Muscle of leg (tissue), 3 donors: ENCODE measurements at regions not wholly inside any gene's neighbourhood (a gene's known extent, or its start where the extent isn't known, plus 50 kb on each side); places are given as distances from the start of the nearest gene placed in this dataset.

Experiments used
- DNase-seq: peaks from one replicate; pipeline ENCODE4 v3.0.0; 2013
- H3K27ac ChIP-seq: one replicate; pipeline ENCODE4 v1.5.1; 2013; ENCODE audit warnings: mild to moderate bottlenecking, low read length, control low read depth
- H3K27me3 ChIP-seq: one replicate; pipeline ENCODE4 v1.6.1; 2013; ENCODE audit warnings: low read length; ENCODE audit not compliant: control insufficient read depth, insufficient read depth
- H3K36me3 ChIP-seq: one replicate; pipeline ENCODE4 v1.6.1; 2013; ENCODE audit warnings: low read length; ENCODE audit not compliant: control insufficient read depth, insufficient read depth
- H3K4me1 ChIP-seq: one replicate; pipeline ENCODE4 v1.6.1; 2013; ENCODE audit warnings: low read length; ENCODE audit not compliant: control insufficient read depth, insufficient read depth
- H3K4me3 ChIP-seq: one replicate; pipeline ENCODE4 v1.5.1; 2013; ENCODE audit warnings: low read length, control low read depth
- H3K9me3 ChIP-seq: replicated peaks from 2 replicates; pipeline ENCODE4 v1.6.1; 2013; ENCODE audit warnings: low read depth, low read length; ENCODE audit not compliant: control insufficient read depth
- WGBS: methylation state at CpG from one replicate; pipeline ENCODE4 v1.1.5; 2013; ENCODE audit warnings: missing lambda C conversion rate; ENCODE audit not compliant: insufficient coverage; 5-methylcytosine and 5-hydroxymethylcytosine counted together

DNA sequence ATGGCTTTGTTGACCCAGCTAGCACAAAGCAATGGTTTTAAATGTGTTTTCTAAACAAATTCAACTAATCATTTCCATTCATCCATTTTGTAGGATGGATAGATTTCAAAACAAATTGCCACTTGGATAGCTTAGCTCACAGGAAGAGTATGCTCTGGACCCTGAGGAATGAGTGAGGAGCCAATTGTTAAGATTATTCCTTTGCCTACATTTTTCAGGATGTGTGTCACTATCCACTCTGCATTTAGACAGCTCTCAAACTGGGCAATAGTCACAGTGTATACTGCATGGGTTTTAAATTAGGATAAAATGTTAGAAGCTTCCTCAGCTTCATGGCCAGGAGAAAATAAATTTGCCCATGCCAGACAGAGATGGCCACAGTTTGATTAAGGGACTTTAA, 605.6 kb upstream of the TEX47 start:
- no peaks in the 10 kb centered on the region for H3K9me3 ChIP-seq
- no peaks in the 10 kb centered on the region for H3K27me3 ChIP-seq
- no peak overlapping the region for H3K4me3 ChIP-seq
- no peak overlapping the region for H3K27ac ChIP-seq
- no peaks in the 10 kb centered on the region for H3K4me1 ChIP-seq
- peak; percentile 35 for DNase-seq
- no peaks in the 10 kb centered on the region for H3K36me3 ChIP-seq

DNA sequence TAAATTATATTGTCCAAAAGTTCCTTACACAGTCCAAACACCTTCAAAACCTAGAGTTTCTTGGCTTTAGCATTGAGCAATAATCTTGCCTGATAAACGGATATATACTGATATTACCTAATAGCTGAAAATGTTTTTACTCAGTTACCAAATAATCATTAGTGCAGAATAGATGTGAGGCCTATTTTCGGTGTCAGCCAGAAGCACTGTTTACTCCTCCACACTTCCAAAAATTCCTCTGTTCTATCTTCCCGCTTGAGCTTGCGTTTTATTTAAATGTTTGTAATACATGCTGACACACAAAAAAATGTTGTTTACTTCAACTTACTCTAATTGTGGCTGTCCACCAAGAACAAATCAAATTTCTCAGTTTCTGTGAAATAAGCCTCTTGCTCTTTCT, 606.2 kb upstream of the TEX47 start:
- no peaks in the 10 kb centered on the region for H3K27me3 ChIP-seq
- H3K27ac ChIP-seq = no peak overlapping the region
- no peak for DNase-seq
- no CpG with 5 or more reads among the region's 4 CpGs for WGBS
- H3K36me3 ChIP-seq = no peaks in the 10 kb centered on the region
- no peaks in the 10 kb centered on the region for H3K4me1 ChIP-seq
- no peaks in the 10 kb centered on the region for H3K9me3 ChIP-seq
- no peak overlapping the region for H3K4me3 ChIP-seq

DNA sequence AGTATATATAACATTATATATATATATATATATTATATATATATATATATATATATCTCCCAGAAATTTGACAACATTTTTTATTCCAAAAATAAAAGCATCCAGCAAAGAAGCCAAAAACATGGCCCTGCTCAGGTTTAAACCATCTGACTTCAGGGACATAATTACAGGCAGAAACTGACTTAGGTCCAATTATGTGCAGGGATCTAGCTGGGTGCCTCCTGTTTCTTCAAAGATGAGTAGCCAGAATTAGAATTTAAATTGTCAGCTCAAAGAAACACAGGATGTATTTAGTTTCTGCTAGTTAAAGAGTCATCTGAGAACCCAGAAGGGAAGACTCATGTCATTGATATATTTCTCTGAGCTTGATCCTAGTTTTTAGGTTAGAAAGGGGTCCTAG, 656.4 kb upstream of the TEX47 start:
- DNase-seq = no peak
- no peak overlapping the region for H3K4me3 ChIP-seq
- H3K9me3 ChIP-seq = no peaks in the 10 kb centered on the region
- no peak overlapping the region for H3K27ac ChIP-seq
- H3K4me1 ChIP-seq = no peaks in the 10 kb centered on the region
- no peaks in the 10 kb centered on the region for H3K36me3 ChIP-seq
- no peaks in the 10 kb centered on the region for H3K27me3 ChIP-seq

DNA sequence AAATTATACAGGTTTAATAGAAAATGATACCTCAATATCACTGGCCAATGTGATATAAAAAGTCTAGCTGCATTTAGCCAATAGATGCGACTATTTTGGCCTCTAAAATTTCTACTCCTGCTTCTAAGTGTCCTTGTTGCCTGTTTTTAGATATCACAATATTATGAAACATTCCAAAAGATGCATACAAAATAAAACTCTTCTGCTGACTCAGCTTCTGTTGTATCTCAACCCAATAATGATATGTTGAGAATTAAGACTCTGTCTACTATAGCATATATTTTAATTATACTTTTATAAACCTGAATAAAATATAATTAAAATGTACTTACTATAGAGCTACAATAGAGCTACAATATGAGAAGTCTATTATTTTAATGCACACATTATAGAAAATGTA, 661.0 kb upstream of the TEX47 start:
- Histone ChIP-seq H3K4me1 (no peaks in the 10 kb centered on the region), H3K27ac (no peak overlapping the region), H3K4me3 (no peak overlapping the region), H3K27me3 (no peaks in the 10 kb centered on the region), H3K9me3 (no peaks in the 10 kb centered on the region), H3K36me3 (no peaks in the 10 kb centered on the region)
- no peak for DNase-seq
- WGBS = no CpG with 5 or more reads among the region's 1 CpG

DNA sequence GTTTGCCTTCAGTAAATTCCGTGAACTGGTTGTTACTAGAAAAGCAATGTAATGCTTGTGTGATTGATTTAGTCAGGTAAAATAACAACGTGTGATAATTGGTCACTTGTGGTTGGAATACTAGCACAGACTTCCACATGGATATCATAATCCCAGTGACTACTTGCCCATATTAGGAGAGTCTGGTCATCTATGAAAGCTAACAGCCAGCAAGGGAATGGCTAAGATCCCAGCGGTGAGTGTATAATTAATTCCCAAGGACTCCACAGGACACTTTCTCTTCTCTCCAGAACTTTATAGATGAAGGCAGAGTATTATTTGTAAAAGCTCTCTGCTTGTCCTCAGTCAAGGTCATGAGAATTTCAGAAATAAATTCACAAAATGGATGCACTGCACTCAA, 662.6 kb upstream of the TEX47 start:
- H3K4me1 ChIP-seq = no peaks in the 10 kb centered on the region
- no peaks in the 10 kb centered on the region for H3K9me3 ChIP-seq
- no peak overlapping the region for H3K27ac ChIP-seq
- H3K27me3 ChIP-seq = no peaks in the 10 kb centered on the region
- H3K4me3 ChIP-seq = no peak overlapping the region
- DNase-seq = no peak
- H3K36me3 ChIP-seq = no peaks in the 10 kb centered on the region
- WGBS = no CpG with 5 or more reads among the region's 3 CpGs

DNA sequence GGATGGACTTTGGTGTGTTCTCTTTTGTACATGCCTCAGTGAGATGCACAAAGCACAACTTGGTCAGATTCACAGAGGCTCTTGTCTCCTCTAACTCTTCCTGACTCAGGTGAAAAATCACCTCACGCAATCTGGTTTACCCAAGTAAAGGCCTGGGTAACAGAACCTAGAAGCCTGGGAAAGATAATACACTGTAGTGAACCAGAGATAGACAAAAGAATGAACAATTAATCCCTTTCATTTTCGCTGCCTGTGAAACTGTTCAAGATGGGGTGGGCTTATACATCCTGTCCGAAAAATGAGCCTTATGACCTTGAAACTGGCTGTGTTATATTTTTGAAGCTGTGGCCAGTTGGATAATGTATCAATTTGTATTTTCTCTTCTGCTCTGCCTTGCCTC, 678.9 kb upstream of the TEX47 start:
- H3K4me3 ChIP-seq = no peak overlapping the region
- DNase-seq = no peak
- no peaks in the 10 kb centered on the region for H3K4me1 ChIP-seq
- no CpG with 5 or more reads among the region's 3 CpGs for WGBS
- no peak overlapping the region for H3K27ac ChIP-seq
- H3K9me3 ChIP-seq = no peaks in the 10 kb centered on the region
- no peaks in the 10 kb centered on the region for H3K36me3 ChIP-seq
- H3K27me3 ChIP-seq = no peaks in the 10 kb centered on the region

DNA sequence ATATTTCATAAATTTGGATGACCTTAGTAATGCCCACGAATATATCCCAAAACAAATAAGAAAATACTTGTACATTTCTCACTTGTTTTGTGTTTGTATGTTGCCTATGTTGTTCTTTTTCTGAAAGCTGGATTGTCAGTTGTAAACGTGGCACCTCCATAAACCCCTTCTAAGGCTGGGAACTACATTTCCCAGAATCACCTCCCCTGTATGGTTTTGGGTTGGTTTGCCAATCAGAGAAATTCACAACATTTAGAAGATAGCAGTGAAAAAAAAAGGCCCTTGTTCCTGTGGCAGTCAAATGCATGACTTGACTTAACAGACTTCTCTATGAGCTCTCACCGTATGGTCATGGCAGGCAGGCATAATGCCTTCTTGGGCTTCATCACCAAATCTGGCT, 676.3 kb upstream of the STEAP1 start:
- no peaks in the 10 kb centered on the region for H3K9me3 ChIP-seq
- DNase-seq = no peak
- no peaks in the 10 kb centered on the region for H3K36me3 ChIP-seq
- no peaks in the 10 kb centered on the region for H3K4me1 ChIP-seq
- H3K27me3 ChIP-seq = no peaks in the 10 kb centered on the region
- H3K4me3 ChIP-seq = no peak overlapping the region
- 80% methylated on average over 1 of the region's 3 CpGs for WGBS
- no peak overlapping the region for H3K27ac ChIP-seq

DNA sequence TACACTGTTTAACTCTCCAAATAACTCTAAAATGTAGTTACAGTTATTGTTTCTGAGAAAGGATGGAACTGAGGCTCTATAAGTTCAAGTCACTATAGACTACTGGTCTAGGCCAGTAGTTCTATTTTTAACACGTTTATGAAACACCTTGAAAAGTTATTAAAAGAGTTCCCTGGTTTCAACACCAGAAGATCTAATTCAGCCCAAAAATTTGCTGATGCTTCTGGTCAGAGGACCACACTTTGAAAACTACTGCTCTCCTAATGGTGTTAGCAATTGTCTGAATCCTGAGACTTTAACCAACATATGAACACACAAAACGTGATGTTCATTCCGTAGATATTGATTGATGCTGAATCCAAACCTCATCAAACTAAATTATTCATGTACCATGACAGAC, 658.6 kb upstream of the STEAP1 start:
- Histone ChIP-seq H3K27me3 (no peaks in the 10 kb centered on the region), H3K9me3 (no peaks in the 10 kb centered on the region), H3K4me1 (no peaks in the 10 kb centered on the region), H3K27ac (no peak overlapping the region), H3K36me3 (no peaks in the 10 kb centered on the region), H3K4me3 (no peak overlapping the region)
- no CpG with 5 or more reads among the region's 3 CpGs for WGBS
- DNase-seq = no peak

DNA sequence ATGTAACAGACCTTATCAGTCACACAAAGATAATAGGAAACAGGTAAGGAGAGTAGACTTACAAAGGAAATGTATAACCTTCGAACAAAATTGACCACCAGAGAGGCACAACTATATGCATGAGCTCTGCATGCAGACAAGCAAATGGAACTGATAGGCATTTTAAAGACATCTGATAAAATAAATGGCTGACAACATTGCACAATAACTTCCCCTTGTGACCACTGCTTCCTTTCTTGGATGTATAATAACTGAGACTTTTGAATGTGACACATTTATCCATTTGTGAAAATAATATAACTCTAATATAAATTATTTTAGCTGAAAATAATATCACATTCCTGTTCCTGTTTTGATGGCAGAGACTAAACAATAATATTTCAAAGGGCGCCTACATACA, 654.2 kb upstream of the STEAP1 start:
- no peak overlapping the region for H3K27ac ChIP-seq
- no peaks in the 10 kb centered on the region for H3K9me3 ChIP-seq
- H3K36me3 ChIP-seq = no peaks in the 10 kb centered on the region
- no CpG with 5 or more reads among the region's 2 CpGs for WGBS
- no peaks in the 10 kb centered on the region for H3K27me3 ChIP-seq
- DNase-seq = no peak
- H3K4me3 ChIP-seq = no peak overlapping the region
- no peaks in the 10 kb centered on the region for H3K4me1 ChIP-seq

DNA sequence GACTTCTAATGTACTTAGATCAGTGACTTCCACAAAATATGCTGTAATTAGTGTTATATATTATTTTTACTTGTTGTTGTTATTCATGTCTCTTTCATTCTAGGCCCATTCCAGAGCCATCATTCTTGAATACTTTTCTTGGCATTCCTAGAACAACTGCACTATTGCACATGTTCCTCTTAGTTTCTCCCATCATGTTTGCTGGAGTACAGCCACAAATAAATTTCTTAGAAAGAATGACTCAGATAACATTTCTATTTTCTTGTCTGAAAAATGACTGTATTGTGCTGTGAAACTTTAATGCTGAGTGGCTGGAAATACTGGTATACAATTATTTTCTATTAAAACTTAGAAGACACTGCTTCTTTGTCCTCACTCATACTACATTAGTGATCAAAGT, 651.0 kb upstream of the STEAP1 start:
- no peaks in the 10 kb centered on the region for H3K4me1 ChIP-seq
- H3K9me3 ChIP-seq = no peaks in the 10 kb centered on the region
- H3K4me3 ChIP-seq = no peak overlapping the region
- DNase-seq = peak; percentile 9
- H3K27me3 ChIP-seq = no peaks in the 10 kb centered on the region
- no peaks in the 10 kb centered on the region for H3K36me3 ChIP-seq
- no peak overlapping the region for H3K27ac ChIP-seq

DNA sequence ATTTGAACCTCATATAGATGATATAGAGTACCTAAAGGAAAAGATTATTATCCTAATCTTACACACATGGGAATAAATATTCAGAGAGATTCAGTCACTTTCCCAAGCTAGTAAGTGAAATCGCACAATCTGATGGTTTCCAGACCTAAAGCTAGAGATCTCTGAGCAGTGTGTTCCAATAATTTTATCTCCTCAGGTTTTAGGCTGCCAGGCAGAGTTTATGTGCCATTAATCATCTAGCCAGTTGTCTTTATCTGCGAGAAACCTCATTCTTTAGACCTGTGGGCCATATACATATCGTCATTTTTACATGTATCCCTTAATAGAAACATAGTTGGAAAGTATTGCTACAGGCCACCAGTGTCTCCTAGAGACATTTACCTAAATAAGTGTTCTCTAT, 647.2 kb upstream of the STEAP1 start:
- no peak for DNase-seq
- no peak overlapping the region for H3K4me3 ChIP-seq
- no peaks in the 10 kb centered on the region for H3K9me3 ChIP-seq
- no peaks in the 10 kb centered on the region for H3K27me3 ChIP-seq
- no peaks in the 10 kb centered on the region for H3K36me3 ChIP-seq
- H3K4me1 ChIP-seq = no peaks in the 10 kb centered on the region
- H3K27ac ChIP-seq = no peak overlapping the region
- no CpG with 5 or more reads among the region's 3 CpGs for WGBS
